ENCODE measurements at regions not wholly inside any gene's neighbourhood (a gene's known extent, or its start where the extent isn't known, plus 50 kb on each side); places are given as distances from the start of the nearest gene placed in this dataset.

DNA sequence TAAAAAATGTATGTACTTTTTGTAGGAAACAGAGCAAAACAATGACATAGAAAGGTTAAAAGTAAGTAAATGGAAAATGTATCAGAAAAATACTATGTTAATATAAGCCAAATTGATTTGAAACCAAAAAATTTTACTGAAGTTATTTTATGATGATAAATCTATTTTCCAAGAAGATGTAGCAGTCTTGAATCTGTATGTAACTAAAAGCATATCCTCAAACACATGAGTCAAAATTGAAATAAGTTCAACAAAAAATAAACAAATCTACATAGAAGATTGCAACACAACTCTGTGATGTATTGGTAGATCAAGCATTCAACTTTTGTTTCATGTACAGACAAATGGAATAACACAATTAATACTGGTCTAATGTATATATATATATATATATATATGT is 450.0 kb downstream of the SPRY1 start:
- Mint-ChIP-seq H3K4me3 (no peak overlapping the region), H3K36me3 (ENCODE audit: low read depth) (no peaks in the 10 kb centered on the region), H3K9me3 (no peaks in the 10 kb centered on the region), H3K4me1 (ENCODE audit: low read depth) (peaks cover 20% of the 10 kb centered on the region), H3K27me3 (ENCODE audit: insufficient read depth) (no peaks in the 10 kb centered on the region), H3K27ac (no peak overlapping the region)
- no peak for DNase-seq
- TF ChIP-seq, protein P1, sequence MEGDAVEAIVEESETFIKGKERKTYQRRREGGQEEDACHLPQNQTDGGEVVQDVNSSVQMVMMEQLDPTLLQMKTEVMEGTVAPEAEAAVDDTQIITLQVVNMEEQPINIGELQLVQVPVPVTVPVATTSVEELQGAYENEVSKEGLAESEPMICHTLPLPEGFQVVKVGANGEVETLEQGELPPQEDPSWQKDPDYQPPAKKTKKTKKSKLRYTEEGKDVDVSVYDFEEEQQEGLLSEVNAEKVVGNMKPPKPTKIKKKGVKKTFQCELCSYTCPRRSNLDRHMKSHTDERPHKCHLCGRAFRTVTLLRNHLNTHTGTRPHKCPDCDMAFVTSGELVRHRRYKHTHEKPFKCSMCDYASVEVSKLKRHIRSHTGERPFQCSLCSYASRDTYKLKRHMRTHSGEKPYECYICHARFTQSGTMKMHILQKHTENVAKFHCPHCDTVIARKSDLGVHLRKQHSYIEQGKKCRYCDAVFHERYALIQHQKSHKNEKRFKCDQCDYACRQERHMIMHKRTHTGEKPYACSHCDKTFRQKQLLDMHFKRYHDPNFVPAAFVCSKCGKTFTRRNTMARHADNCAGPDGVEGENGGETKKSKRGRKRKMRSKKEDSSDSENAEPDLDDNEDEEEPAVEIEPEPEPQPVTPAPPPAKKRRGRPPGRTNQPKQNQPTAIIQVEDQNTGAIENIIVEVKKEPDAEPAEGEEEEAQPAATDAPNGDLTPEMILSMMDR (IDR thresholded peaks at IDR 0.05) = no peak

DNA sequence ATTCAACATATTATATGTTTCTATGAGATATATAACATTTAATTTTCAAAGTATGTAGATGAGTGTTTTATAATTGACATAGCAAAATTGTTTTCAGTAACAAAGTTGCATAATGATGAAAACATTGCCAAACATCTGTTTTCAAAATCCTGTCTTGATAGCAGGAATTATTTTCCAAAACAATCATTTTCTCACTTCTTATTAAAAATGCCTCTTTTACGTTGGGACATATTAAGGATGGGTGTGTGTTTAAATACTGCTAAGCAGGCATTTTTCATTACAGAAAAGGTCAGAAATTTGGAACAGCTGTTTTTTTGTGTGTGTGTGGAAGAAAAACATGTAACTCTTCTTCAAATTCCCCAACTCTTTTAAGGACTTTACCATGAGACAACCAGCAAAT is 452.0 kb downstream of the SPRY1 start:
- Mint-ChIP-seq H3K4me1 (ENCODE audit: low read depth) (peaks cover 7% of the 10 kb centered on the region), H3K27me3 (ENCODE audit: insufficient read depth) (no peaks in the 10 kb centered on the region), H3K4me3 (no peak overlapping the region), H3K27ac (no peak overlapping the region), H3K9me3 (no peaks in the 10 kb centered on the region), H3K36me3 (ENCODE audit: low read depth) (no peaks in the 10 kb centered on the region)
- no peak for DNase-seq
- TF ChIP-seq, protein P1 (IDR thresholded peaks at IDR 0.05) = no peak

DNA sequence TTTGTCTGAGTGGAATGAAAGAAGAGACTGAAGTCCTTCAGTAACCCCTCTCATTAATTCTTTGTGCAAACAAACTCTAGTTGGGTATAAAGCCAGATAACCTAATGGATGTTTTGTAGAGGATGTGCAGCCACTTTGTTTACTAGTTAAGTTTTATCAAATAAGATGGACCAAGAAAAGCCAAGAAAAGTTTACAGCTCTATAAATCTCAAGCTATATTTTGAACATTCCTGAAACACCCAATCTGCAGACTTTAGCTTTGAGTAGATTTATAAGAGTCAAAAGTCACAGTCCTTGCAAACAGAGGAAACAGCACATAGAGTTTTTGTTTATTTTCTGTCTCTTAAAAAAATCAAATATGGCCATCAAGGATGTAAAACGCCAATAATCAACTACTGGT is 452.9 kb downstream of the SPRY1 start:
- Mint-ChIP-seq H3K27ac (no peak overlapping the region), H3K4me3 (no peak overlapping the region), H3K27me3 (ENCODE audit: insufficient read depth) (no peaks in the 10 kb centered on the region), H3K36me3 (ENCODE audit: low read depth) (no peaks in the 10 kb centered on the region), H3K9me3 (no peaks in the 10 kb centered on the region), H3K4me1 (ENCODE audit: low read depth) (no peaks in the 10 kb centered on the region)
- no peak for DNase-seq
- TF ChIP-seq, protein P1 (IDR thresholded peaks at IDR 0.05) = no peak

DNA sequence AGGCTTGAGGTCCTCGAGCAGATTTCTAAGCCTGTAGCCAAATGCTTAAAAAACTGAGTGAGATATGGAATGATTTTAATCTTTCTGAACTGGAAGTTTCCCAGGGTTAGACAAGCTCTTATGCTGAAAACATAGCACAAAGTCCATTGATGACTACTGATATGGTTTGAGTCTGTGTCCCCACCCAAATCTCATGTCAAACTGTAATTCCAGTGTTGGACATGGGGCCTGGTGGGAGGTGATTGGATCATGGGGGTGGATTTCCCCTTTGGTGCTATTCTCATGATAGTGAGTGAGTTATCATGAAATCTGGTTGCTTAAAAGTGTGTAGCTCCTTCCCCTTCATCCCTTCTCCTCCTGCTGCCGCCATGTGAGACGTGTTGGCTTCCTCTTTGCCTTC is 454.9 kb downstream of the SPRY1 start:
- Mint-ChIP-seq H3K36me3 (ENCODE audit: low read depth) (no peaks in the 10 kb centered on the region), H3K27me3 (ENCODE audit: insufficient read depth) (no peaks in the 10 kb centered on the region), H3K4me3 (no peak overlapping the region), H3K9me3 (no peaks in the 10 kb centered on the region), H3K4me1 (ENCODE audit: low read depth) (peaks cover 9% of the 10 kb centered on the region), H3K27ac (no peak overlapping the region)
- TF ChIP-seq, protein P1 (IDR thresholded peaks at IDR 0.05) = no peak
- DNase-seq = no peak

DNA sequence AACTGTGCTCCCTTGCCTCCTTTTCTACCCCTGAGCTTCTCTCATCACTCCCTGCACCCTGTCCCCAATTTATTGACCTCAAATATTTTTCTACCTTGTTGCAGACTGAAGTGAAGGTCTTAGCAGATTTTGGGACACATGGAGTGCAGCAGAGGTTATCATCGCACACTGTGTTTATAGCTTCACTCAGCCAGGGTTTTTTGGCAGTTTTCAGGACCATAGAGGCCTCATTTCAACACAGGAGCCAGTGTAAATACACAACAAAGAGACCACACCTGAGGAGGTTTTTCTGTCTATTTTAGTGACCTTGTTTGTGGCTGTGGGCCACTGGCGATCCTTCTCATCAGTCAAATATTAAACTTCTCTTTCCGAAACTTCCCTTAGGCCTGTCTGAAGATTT is 457.1 kb downstream of the SPRY1 start:
- Mint-ChIP-seq H3K27me3 (ENCODE audit: insufficient read depth) (no peaks in the 10 kb centered on the region), H3K4me3 (no peak overlapping the region), H3K27ac (no peak overlapping the region), H3K9me3 (no peaks in the 10 kb centered on the region), H3K4me1 (ENCODE audit: low read depth) (peaks cover 27% of the 10 kb centered on the region), H3K36me3 (ENCODE audit: low read depth) (no peaks in the 10 kb centered on the region)
- TF ChIP-seq, protein P1 (IDR thresholded peaks at IDR 0.05) = no peak
- DNase-seq = no peak
